Mammary epithelial cell (primary cell): ENCODE measurements at regions not wholly inside any gene's neighbourhood (a gene's known extent, or its start where the extent isn't known, plus 50 kb on each side); places are given as distances from the start of the nearest gene placed in this dataset.

Experiments used
- EZH2 ChIP-seq: IDR thresholded peaks from 2 replicates; pipeline ENCODE4 v1.6.1; 2012; ENCODE audit warnings: low read length, inconsistent platforms, borderline replicate concordance
- TF ChIP-seq, protein P1 (sequence below), 2 donors: IDR thresholded peaks in 1 of 2; conservative IDR thresholded peaks in 1 of 2; 2 replicates each; pipeline ENCODE4 v1.5.1; 2011 to 2012; ENCODE audit warnings: inconsistent platforms in 2 of 2, low read length in 2 of 2, mild to moderate bottlenecking in 2 of 2, control low read depth in 1 of 2, low read depth in 1 of 2; ENCODE audit not compliant: insufficient read depth in 1 of 2; ENCODE audit errors: extremely low read depth in 1 of 2

GRCh38 chrX:69073721-69074120, 91.5 kb downstream of the PJA1 start:
- TF ChIP-seq, protein P1, sequence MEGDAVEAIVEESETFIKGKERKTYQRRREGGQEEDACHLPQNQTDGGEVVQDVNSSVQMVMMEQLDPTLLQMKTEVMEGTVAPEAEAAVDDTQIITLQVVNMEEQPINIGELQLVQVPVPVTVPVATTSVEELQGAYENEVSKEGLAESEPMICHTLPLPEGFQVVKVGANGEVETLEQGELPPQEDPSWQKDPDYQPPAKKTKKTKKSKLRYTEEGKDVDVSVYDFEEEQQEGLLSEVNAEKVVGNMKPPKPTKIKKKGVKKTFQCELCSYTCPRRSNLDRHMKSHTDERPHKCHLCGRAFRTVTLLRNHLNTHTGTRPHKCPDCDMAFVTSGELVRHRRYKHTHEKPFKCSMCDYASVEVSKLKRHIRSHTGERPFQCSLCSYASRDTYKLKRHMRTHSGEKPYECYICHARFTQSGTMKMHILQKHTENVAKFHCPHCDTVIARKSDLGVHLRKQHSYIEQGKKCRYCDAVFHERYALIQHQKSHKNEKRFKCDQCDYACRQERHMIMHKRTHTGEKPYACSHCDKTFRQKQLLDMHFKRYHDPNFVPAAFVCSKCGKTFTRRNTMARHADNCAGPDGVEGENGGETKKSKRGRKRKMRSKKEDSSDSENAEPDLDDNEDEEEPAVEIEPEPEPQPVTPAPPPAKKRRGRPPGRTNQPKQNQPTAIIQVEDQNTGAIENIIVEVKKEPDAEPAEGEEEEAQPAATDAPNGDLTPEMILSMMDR (conservative IDR thresholded peaks at IDR 0.05 in 1 of 2, IDR thresholded peaks at IDR 0.05 in 1 of 2; ENCODE audit: extremely low read depth in 1 of 2, insufficient read depth in 1 of 2, low read depth in 1 of 2, low read length in 2 of 2), result no peak
- TF ChIP-seq EZH2, result no peak
